ENCODE measurements at regions not wholly inside any gene's neighbourhood (a gene's known extent, or its start where the extent isn't known, plus 50 kb on each side); places are given as distances from the start of the nearest gene placed in this dataset.

DNA sequence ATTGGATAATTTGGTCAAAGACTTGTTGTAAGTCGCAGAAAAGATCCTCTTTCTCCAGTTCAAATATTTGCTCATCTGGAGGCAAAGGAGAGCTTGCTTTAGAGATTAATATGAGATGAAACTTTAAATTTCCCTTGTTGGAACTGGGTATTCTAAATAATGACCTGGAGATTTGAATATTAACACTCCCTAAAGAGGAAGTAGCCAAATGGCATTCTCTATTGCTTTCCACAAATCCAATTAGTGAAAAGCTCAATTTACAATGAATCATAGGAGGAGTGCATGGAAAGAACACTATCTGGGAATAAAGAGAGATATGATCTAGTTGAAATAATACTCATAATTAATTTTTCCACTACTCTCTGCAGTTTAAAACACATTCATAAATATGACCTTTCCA is 641.6 kb upstream of the TENM4 start (continued):
- TF ChIP-seq, protein P1, sequence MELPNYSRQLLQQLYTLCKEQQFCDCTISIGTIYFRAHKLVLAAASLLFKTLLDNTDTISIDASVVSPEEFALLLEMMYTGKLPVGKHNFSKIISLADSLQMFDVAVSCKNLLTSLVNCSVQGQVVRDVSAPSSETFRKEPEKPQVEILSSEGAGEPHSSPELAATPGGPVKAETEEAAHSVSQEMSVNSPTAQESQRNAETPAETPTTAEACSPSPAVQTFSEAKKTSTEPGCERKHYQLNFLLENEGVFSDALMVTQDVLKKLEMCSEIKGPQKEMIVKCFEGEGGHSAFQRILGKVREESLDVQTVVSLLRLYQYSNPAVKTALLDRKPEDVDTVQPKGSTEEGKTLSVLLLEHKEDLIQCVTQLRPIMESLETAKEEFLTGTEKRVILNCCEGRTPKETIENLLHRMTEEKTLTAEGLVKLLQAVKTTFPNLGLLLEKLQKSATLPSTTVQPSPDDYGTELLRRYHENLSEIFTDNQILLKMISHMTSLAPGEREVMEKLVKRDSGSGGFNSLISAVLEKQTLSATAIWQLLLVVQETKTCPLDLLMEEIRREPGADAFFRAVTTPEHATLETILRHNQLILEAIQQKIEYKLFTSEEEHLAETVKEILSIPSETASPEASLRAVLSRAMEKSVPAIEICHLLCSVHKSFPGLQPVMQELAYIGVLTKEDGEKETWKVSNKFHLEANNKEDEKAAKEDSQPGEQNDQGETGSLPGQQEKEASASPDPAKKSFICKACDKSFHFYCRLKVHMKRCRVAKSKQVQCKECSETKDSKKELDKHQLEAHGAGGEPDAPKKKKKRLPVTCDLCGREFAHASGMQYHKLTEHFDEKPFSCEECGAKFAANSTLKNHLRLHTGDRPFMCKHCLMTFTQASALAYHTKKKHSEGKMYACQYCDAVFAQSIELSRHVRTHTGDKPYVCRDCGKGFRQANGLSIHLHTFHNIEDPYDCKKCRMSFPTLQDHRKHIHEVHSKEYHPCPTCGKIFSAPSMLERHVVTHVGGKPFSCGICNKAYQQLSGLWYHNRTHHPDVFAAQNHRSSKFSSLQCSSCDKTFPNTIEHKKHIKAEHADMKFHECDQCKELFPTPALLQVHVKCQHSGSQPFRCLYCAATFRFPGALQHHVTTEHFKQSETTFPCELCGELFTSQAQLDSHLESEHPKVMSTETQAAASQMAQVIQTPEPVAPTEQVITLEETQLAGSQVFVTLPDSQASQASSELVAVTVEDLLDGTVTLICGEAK (IDR thresholded peaks at IDR 0.05) = no peak
- TF ChIP-seq, protein P1 (CRISPR knock-in tag; IDR thresholded peaks at IDR 0.05) = no peak
- TF ChIP-seq ZNF749 (CRISPR knock-in tag; IDR thresholded peaks at IDR 0.05; ENCODE audit: borderline replicate concordance) (no peak), ZNF234 (CRISPR knock-in tag; conservative IDR thresholded peaks at IDR 0.05) (no peak), ZKSCAN8 (CRISPR knock-in tag; IDR thresholded peaks at IDR 0.05; ENCODE audit: borderline replicate concordance) (no peak), SNAI1 (CRISPR knock-in tag; IDR thresholded peaks at IDR 0.05; ENCODE audit: borderline replicate concordance) (no peak)
